GM18868 (cell line): ENCODE measurements at regions not wholly inside any gene's neighbourhood (a gene's known extent, or its start where the extent isn't known, plus 50 kb on each side); places are given as distances from the start of the nearest gene placed in this dataset.

ENCODE experiments used
- ATAC-seq: cut with Tn5 transposase; IDR thresholded peaks from one replicate; pipeline ENCODE4 v1.9.1; 2021; ENCODE audit warnings: mild to moderate bottlenecking, moderate library complexity; ENCODE audit not compliant: unreplicated experiment

- ATAC-seq: no peak
Observed at GRCh38 chr2:120807751-120808150, 72.1 kb downstream of the GLI2 start.

GRCh38 chr2:120809151-120809550, 73.5 kb downstream of the GLI2 start:
- ATAC-seq: no peak

- no peak for ATAC-seq
Observed at GRCh38 chr2:120809609-120810440, 74.2 kb downstream of the GLI2 start.

- ATAC-seq: no peak
Observed at GRCh38 chr2:120810639-120811038, 75.0 kb downstream of the GLI2 start.

- no peak for ATAC-seq
Observed at GRCh38 chr2:120812866-120813265, 77.2 kb downstream of the GLI2 start.

- no peak for ATAC-seq
Observed at GRCh38 chr2:120814352-120814751, 78.7 kb downstream of the GLI2 start.

- ATAC-seq: no peak
Observed at GRCh38 chr2:120815292-120815691, 79.6 kb downstream of the GLI2 start.

GRCh38 chr2:120817136-120817955, 81.7 kb downstream of the GLI2 start:
- ATAC-seq: no peak

GRCh38 chr2:120817956-120818325, 82.3 kb downstream of the GLI2 start:
- no peak for ATAC-seq

GRCh38 chr2:120818441-120818920, 82.8 kb downstream of the GLI2 start:
- no peak for ATAC-seq

GRCh38 chr2:120819720-120820210, 84.1 kb downstream of the GLI2 start:
- no peak for ATAC-seq

- no peak for ATAC-seq
Observed at GRCh38 chr2:120820263-120820952, 84.7 kb downstream of the GLI2 start.

- ATAC-seq: no peak
Observed at GRCh38 chr2:120820953-120821279, 85.2 kb downstream of the GLI2 start.

GRCh38 chr2:120821446-120822160, 85.9 kb downstream of the GLI2 start:
- no peak for ATAC-seq

- ATAC-seq: no peak
Observed at GRCh38 chr2:120822933-120823332, 87.3 kb downstream of the GLI2 start.

GRCh38 chr2:120823551-120823950, 87.9 kb downstream of the GLI2 start:
- no peak for ATAC-seq

- ATAC-seq: no peak
Observed at GRCh38 chr2:120824246-120824645, 88.6 kb downstream of the GLI2 start.

- no peak for ATAC-seq
Observed at GRCh38 chr2:120825370-120826259, 89.9 kb downstream of the GLI2 start.

GRCh38 chr2:120826260-120826648, 90.6 kb downstream of the GLI2 start:
- no peak for ATAC-seq
